DMS53 treated with DMSO at 0.1 percent for 48 hours (cell line): ENCODE measurements at regions not wholly inside any gene's neighbourhood (a gene's known extent, or its start where the extent isn't known, plus 50 kb on each side); places are given as distances from the start of the nearest gene placed in this dataset.

Source experiments
- DNase-seq: peaks from one replicate; lab custom pipeline; 2025; ENCODE audit not compliant: unreplicated experiment; lab: John Stamatoyannopoulos, UW

DNA sequence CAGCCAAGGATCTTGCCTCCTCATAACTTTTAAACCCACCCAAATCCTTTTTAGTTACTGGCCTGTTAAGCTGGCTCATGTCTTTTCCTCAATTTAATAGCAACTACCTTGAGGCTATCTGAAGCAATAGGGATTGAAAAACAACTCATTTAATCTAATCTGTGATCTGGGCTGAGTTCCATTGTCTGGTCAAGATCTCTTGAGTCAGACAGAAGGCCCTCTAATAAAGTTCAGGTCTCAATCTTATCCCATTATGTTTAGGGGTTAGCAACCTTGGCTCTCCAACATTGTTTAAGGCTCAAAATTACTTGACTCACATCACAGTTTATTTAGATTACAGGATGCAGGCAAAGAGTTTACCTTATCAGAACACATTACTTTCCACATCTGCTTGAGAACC, 436.1 kb downstream of the ANKRD50 start:
- DNase-seq = no peak

DNA sequence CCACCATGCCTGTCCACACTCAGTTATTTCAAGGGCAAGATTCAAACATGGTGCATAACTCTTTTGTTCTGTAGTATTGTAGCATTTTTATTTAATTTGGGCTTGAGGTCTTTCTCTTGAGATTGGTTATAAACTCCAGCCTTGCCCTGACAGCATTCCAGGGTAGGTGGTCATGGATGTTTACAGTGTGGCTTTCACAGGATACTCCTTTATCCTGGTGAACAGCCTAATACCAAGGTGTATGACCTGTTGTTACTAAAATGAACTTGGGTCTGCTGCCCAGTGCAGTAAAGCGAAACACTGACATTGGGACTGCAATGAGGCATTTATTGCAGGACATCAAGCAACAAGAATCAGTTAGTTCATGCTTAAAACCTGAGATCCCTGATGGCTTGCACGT, 434.8 kb downstream of the ANKRD50 start:
- no peak for DNase-seq

DNA sequence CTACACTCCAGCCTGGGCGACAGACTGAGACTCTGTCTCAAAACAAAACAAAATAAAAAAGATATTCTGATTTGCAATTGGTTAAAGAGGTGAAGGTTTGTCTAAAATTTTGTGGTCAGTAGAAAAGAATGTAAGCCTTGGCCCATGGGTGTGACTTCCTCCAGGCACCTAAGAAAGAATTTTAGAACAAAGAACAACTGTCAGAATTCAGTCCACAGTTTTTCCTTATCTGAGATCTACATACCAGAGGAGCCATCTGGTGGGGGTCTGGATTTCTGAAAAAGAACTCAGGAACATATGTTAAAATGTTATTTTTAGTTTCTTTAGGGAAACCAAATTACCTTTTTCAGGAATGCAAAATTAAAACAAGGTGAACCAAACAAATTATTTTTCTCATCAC, 434.1 kb downstream of the ANKRD50 start:
- no peak for DNase-seq

DNA sequence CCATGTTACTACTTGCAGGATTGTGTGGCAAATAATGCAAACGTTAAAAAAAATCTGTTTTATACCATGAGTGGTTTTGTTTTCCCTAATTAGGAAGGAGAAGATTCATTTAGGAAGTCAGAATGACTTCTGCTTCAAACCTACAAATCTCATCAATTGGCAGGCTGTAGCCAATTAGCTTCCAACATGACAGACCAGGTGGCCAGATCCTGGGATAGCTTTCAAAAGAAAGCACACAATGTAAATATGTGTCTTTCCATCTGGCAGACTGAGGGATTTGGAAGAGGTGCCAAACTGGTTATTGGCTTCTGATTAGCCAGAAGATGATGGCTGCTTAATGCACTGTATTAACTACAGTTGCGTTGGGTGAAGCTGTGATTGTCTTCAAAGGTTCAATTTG, 432.8 kb downstream of the ANKRD50 start:
- DNase-seq = peak; percentile 28

DNA sequence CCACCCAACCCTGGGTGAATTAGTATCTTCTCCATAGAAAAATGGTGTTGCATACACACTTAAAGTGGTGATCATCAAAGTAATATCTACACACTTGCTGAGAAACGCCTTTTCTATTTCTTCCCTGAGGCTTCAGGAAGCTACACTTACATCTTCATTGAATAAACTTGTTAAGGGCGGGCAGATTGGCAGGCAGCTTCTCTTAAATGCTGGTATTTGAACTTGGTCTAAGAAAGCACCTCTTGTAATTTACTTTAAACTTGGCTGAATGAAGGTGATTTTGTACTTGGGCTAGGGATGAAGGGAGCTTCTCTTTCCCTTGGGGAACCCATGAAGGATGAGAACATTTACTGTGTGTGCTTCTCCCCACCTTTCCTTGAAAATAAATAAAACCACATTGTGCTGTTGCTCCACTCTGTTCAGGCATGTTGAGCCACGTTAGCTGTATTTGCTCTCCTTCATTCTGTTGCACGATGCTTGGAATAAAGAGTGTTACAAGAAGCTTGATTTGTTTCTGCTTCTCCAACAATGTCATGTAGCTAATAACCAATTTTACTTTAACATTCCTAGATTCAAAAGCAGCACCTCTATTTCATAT, 430.1 kb downstream of the ANKRD50 start:
- DNase-seq = no peak

DNA sequence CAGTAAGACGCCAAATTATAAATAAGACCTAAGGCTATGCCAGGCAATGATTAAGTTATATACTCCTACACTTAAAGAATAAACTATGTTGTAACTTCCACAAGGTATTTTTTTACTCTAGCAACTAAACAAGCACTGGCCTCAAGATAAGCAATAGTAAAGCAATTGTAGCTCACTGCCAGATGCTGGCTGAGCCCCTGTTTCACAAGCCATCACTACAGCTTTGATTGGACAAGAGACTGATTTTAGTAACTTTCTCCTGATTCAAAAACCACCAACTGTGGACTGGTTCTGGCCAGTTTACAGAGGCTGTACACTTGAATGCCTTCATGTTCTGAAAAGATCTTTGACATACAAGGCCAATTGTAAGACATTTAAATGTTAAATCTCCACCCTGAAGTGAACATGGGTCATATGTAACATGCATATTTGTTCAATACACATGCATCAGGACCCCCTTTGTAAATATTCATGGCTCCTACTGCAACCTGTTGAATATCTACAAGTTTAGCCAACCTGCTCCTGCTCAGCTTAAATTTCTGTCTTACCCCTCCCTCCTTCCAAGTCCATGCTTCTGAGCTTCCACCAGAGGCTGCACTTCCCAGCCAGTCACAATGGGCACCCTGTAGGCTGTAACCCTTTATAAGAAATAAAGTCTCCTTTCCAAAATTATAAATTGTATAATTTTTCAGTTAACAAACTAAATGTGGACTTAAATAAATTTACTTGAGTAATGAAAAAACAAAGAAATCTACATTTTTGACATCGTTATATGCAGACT, 423.6 kb downstream of the ANKRD50 start:
- DNase-seq = no peak

DNA sequence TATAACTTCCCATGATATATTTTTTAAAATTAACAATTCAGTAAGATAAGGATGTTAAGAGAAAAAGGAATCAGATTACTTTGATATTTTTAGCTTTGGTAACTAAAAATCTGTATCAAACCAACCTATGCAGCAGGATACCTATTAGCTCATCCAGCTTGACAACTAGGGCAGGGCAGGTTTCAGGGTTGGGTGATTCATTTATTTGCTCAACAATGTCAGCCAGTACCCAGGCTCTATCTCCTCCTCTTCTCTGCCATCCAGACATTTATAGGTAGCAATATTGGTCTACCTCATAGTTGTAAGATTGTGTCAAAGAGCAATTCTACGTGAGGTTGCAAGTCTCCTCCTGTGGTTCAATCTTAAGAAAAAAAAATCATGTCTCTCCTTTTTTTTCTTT, 421.9 kb downstream of the ANKRD50 start:
- peak; percentile 30 for DNase-seq

DNA sequence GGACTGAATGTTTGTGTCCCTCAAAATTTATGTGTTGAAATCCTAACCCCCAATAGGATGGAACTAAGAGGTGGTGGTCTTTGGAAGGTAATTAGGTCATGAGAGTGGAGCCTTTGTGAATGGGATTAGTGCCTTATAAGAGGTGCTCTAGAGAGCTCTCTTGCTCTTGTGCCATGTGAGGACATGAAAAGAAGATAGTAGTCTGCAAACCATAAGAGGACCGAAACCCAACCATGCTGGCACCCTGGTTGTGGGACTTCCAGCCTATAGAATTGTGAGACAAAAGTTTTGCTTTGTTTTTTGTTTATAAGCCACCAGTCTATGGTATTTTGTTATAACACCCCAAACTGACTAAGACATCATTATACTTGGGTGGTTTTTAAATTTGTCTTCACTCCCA, 417.1 kb downstream of the ANKRD50 start:
- no peak for DNase-seq

DNA sequence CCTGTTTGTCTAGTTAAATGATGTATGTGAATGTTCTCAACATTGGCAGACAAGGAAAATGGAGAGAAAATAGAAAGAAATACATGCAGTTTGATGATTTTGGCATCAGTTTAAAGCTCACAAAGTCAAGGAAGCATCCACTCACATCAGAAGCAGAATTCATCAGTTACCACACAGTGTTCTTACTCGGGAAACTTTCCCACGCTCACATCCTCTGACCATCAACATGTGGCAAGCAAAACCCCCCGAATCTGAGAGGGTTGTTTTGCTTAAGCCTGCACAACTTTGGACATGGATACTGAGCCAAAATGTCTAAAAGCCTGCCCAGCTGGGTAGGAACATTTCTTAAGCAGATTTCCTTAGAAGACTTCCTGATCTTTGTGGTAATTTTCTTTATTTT, 407.6 kb downstream of the ANKRD50 start:
- no peak for DNase-seq

DNA sequence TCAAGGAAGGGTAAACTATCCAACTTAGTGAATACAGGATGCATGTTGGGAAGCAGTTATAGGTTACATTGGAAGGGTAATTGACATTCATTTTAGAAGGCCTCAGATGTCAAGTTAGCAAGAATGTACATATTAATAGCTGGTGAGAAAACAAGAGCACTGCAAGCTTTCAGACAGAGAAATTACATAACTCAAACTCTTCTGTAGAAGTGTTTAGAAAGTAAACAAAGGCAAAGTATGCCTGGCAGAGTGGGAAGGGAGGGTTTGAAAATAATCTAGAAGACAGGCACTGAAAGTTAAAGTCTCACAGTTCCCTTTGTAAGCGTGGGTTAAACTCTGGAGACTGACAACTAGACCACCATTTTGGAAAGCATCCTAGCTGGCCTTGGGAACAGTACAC, 406.2 kb downstream of the ANKRD50 start:
- no peak for DNase-seq

DNA sequence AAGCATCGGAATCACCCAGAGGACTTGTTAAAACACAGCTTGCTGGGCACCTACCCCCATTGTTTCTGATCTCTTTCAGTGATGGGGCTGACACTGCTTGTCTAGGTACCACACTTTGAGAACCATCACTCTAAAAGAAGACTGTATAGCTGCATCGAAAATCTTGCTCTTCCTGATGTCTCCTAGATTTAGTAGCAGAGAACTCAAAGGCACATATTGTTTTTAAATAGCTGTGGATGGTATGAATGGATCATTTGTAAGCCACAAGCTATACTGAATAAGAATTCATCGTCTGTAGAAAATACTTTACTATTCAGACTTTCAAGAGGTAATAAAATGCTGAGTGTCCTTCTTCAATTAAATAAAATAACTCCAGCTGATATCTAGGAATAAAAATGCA, 405.4 kb downstream of the ANKRD50 start:
- DNase-seq = no peak

DNA sequence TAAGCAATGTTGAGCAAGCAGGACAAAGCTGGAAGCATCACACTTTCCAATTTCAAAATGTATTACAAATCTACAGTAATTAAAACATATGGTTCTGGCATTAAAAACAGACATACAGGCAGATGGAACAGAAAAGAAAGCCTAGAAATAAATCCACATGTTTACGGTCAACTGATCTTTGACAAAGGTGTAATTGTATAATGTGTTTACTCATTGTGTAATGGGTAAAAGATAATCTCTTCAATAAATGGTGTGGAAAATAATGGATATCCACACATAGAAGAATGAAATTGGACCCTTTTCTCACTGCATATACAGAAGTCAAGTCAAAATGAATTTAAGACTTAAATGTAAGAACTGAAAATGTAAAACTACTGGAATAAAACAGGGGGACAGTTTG, 394.2 kb downstream of the ANKRD50 start:
- DNase-seq = peak; percentile 31

DNA sequence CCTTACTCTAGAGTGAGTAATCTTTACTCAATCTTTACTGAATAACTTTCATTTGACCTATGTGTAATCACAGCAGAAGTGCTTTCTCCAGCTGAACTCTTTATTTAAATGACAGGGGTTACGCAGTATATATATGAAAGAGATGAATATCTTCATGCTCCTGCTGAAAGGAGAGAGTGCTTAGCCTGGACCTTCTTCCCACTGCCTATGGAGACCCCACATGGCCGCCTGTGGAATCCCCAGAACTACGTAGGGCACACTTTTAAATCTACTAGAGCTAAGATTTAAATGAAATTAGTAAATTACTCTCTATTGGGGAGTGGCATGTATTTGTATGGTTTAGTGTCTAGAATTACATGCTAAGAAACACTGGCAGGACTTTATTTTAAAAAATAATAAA, 391.2 kb downstream of the ANKRD50 start:
- no peak for DNase-seq

DNA sequence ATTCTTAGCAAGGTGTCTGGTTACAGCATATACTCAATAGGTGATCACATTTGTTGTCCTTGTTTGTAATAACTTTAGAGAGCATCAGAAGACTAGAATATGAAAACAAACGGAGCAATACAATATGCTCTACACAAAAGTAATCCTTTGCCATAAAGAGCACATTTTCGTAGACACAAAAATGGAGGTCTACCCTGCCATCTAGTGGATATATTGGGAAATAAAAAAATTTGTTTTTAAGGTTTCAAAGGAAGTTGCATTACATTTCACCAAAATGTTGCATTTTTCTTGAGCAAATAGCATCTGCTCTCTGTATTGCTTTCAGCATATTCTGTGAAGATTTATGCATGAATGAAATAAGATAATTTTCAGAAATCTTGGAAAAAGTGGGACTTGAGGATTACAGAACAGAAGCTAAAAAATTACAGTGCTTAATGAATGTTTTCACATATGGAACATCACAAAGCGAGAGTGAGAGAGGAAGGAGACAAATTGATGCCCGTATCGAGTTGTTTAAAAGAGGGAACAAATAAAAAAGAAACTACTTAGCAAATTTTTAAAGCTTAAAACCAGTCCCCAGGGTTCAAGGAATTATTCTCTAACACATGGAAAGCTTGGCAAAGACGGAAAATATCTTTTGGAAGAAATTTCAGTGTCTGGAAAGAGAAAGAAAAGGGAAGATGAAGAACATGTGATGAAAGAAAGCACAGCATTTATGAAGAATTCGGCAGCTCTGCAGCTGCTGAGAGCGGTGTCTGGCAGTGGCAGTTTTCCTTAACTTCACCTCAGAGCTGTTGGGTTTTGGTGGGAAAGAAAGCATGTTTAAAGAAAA, 390.1 kb downstream of the ANKRD50 start:
- DNase-seq = peak; percentile 19

DNA sequence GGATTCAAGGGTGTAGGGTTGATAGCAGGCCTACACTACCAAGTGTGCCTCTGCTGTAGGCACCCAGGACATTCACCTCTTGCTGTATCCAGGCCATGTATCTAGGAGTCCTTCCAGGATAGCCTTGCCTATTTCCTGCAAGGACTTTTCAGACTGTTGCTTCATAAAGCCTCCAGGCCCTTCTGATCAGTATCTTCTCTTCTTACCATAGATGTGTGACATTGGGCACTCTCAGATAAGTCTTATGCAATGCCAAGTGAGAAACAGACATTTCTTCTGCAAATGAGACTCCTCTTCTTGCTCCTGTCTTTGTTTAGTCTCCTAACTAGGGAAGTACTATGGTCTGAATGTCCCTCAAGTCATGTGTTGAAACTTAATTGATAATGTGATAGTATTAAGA, 386.8 kb downstream of the ANKRD50 start:
- DNase-seq = no peak

DNA sequence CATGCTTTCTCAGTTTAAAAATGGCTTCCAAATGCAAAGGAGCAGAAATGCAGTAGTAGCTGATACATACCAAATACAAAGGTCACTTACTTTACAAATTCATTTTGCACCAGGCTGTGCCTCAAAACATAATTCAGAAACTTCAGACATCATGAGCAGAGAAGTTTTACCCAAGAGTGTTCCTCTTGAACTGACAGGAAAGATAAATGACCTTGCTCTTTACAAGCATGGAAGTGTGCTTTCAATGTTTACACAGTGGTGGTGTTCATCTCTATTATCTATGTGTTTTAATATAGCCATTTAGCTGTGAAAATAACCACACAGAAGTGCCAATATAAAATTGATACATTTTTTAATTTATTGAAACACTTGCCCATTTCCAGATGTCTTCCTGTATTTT, 383.4 kb downstream of the ANKRD50 start:
- DNase-seq = peak; percentile 18

DNA sequence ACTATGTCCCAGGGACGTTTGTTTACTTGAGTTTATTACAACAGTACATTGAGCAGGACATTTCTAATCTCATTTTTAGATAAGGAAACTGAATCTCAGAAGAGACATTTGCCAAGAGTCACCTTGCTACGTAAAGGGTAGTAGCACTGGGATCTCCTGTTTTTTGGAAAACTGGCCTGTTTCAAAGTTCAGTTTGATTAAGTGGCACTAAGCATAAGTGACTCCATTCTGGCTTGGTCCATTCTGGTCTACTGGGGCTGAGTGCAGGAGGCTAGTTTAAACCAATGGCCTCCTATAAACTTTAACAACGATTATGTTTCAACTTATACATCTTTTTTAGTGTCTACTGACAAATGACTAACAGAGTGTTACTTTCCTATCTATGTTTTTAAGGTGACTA, 382.5 kb downstream of the ANKRD50 start:
- no peak for DNase-seq

DNA sequence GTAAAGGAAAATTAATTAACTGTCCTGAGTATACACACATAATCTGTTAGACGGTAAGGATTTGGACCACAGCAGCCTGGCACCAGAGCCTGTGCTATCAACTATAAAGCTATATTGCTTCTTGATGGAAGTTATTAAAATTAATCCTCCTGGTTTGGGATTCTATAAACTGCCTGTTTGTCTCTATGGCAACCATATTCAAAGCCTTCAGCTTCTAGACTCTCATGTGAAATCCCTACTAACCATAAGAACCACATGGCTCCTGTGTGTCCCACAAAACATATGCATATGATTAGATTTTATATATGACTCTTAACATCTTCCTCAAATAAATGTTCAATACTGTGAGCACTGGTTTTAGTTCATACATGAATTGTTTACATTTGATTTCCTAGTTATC, 380.8 kb downstream of the ANKRD50 start:
- no peak for DNase-seq

DNA sequence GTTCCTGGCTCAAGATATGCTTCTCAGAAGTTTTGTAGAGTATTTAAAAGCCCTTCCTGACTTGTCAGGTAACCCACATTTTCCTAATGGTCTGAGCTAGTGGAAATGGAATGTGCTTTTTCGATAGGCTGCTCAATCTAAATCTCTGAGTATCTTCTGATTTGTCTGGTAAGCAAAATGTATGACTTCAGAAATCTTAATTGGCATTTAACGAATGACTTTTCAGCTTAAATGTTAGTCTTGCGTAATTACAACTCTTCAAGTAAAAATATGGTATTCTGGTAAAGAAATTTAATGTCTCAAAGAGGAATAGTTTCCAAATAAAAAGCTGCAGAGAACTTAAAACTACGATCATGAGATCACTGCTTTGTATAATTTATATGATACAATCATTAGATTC, 379.1 kb downstream of the ANKRD50 start:
- DNase-seq = no peak

DNA sequence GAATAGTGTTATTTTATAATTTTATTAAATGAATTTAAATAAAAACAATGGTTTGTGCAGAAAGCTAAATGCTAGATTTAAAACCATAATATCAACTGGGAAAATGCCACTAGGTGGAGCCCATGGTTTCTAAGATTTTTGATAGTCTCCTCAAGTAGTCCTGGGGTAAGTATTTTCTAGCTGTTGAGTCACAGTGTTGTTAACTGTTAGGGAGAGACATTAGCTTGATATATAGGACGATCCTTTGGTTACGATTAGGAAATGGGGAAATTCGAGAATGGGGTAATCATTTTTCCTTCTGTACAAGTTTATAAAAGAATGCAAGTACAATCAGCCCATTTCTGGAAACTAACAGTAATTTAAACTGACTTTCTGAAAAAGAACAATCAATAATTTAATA, 378.4 kb downstream of the ANKRD50 start:
- peak; percentile 58 for DNase-seq

DNA sequence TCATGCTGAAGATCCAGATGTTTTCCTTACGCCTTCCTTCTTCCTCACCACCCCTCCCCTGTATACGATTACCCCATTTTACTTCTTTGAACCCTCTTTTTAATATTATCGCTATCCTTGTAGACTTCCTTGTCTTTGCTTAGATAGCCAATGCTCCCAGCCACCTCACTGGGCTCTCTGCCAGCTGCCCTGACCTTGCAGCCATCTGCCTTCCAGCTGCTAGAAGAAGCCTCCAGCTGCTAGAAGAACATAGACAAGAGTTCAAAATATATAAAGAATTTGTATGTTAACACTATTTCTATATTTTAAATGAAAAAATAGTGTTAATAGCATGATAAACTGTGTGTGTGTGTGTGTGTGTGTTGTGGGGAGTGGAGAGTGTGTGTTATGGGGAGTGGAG, 374.7 kb downstream of the ANKRD50 start:
- DNase-seq = peak; percentile 37

DNA sequence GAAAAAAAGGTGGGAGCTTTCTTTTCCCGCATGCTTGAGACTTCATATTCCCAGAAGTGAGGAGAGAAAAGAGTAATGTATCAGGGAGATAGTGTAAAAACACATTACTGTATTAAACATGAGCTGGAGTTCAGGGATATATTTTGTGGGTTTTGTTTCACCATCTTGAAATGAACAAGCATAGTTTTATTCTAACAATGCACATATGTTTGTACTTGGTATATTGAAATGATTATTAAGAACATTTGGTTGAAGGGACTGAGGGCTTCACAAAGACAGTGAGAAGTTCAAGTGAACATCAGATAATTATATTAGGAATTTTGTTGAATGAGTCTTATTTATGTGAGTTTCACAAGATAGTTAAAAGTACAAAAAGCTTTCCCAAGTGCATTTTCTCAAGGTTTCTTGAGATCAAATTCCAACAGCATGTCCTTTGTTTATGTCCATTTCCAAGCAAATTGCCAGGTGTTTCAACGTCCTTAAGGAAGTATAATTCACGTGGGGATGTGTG, 368.8 kb downstream of the ANKRD50 start:
- no peak for DNase-seq
